ENCODE measurements at regions not wholly inside any gene's neighbourhood (a gene's known extent, or its start where the extent isn't known, plus 50 kb on each side); places are given as distances from the start of the nearest gene placed in this dataset.

DNA sequence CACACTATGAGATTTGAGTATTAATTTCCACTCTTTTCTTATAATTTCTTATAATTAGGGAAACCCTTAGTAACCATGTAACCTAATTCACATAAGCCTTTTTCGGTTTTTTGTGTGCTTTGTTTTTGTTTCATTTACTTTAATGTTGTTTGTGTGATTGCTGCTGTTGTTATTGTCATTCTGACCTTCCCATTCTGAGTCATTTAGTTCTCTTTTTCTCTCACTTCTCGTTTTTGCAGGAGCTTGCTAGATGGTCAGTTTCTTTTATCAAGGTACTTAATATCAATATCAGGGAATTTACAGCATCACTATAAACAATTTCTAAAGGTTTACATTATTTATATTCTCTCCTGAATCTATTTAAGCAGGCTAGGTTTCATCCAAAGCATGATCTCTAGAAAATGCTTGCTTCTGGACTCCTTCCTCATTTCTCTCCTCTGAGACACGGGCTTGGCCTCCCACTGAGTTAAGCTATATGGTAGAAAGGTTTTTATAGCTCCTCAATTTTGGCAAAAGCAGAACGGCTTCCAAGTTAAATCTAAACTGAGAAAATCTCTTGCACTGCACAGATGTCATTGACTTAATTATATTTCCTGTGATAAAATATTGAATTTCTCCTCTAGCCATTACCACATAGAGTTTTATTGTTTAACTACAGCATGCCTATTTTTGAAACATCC, 534.2 kb downstream of the NSUN3 start:
- no peak overlapping the region for H3K4me3 Mint-ChIP-seq
- H3K4me3 ChIP-seq (ENCODE audit: low read length): no peak overlapping the region
- TF ChIP-seq, protein P1, sequence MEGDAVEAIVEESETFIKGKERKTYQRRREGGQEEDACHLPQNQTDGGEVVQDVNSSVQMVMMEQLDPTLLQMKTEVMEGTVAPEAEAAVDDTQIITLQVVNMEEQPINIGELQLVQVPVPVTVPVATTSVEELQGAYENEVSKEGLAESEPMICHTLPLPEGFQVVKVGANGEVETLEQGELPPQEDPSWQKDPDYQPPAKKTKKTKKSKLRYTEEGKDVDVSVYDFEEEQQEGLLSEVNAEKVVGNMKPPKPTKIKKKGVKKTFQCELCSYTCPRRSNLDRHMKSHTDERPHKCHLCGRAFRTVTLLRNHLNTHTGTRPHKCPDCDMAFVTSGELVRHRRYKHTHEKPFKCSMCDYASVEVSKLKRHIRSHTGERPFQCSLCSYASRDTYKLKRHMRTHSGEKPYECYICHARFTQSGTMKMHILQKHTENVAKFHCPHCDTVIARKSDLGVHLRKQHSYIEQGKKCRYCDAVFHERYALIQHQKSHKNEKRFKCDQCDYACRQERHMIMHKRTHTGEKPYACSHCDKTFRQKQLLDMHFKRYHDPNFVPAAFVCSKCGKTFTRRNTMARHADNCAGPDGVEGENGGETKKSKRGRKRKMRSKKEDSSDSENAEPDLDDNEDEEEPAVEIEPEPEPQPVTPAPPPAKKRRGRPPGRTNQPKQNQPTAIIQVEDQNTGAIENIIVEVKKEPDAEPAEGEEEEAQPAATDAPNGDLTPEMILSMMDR (IDR thresholded peaks at IDR 0.05): no peak
- ATAC-seq: no peak
- no peaks in the 10 kb centered on the region for H3K4me1 Mint-ChIP-seq
- no peak for DNase-seq
- H3K4me1 ChIP-seq (ENCODE audit: control insufficient read depth, insufficient read depth, low read length): no peaks in the 10 kb centered on the region
- no peak overlapping the region for H3K27ac Mint-ChIP-seq
- no peaks in the 10 kb centered on the region for H3K9me3 ChIP-seq (ENCODE audit: control insufficient read depth, insufficient read depth, low read length)
- no CpG with 5 or more reads among the region's 4 CpGs for WGBS (ENCODE audit: insufficient coverage)
- no peak overlapping the region for H3K27ac ChIP-seq (ENCODE audit: low read length)
- H3K9me3 Mint-ChIP-seq: peaks cover 8 to 15% of the 10 kb centered on the region in 2 donors
- H3K27me3 ChIP-seq (ENCODE audit: control insufficient read depth, insufficient read depth, low read length): no peaks in the 10 kb centered on the region
- intact Hi-C loops (cut with micrococcal nuclease): no loop called here
- no peaks in the 10 kb centered on the region for H3K36me3 ChIP-seq (ENCODE audit: control insufficient read depth, insufficient read depth, low read length)
- H3K36me3 Mint-ChIP-seq: no peaks in the 10 kb centered on the region
- no peaks in the 10 kb centered on the region for H3K27me3 Mint-ChIP-seq (ENCODE audit: low read depth in 2 of 2)

DNA sequence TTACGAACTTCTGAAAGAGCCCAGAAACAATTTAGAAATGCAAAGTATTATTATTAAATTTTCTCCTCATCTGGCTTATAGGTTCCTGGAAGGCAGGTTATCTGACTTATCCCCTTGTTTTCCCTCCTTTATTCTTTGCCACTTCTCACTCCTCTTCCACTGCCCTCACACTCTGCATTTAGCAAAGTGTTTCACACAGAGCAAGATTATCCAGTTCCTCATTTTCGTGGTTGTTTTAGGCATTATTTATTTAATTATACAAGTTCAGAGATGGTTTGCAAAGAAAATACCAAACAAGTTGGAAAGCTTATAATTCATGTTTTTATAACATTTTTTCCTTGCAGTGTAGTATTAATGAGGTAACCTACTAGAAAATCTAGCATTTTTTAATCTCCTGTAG, 544.9 kb downstream of the NSUN3 start:
- Mint-ChIP-seq H3K4me3 (no peak overlapping the region), H3K9me3 (peaks cover 3 to 12% of the 10 kb centered on the region in 2 donors), H3K27me3 (ENCODE audit: low read depth in 2 of 2) (no peaks in the 10 kb centered on the region), H3K27ac (no peak overlapping the region), H3K36me3 (no peaks in the 10 kb centered on the region), H3K4me1 (no peaks in the 10 kb centered on the region)
- WGBS (ENCODE audit: insufficient coverage): no CpG with 5 or more reads among the region's 2 CpGs
- ATAC-seq (no peak), DNase-seq (no peak)
- intact Hi-C loops (cut with micrococcal nuclease): no loop called here
- no peaks in the 10 kb centered on the region for H3K4me1 ChIP-seq (ENCODE audit: control insufficient read depth, insufficient read depth, low read length)
- no peak overlapping the region for H3K4me3 ChIP-seq (ENCODE audit: low read length)
- no peaks in the 10 kb centered on the region for H3K36me3 ChIP-seq (ENCODE audit: control insufficient read depth, insufficient read depth, low read length)
- H3K27ac ChIP-seq (ENCODE audit: low read length): no peak overlapping the region
- TF ChIP-seq, protein P1 (IDR thresholded peaks at IDR 0.05): no peak
- H3K27me3 ChIP-seq (ENCODE audit: control insufficient read depth, insufficient read depth, low read length): no peaks in the 10 kb centered on the region
- no peaks in the 10 kb centered on the region for H3K9me3 ChIP-seq (ENCODE audit: control insufficient read depth, insufficient read depth, low read length)

DNA sequence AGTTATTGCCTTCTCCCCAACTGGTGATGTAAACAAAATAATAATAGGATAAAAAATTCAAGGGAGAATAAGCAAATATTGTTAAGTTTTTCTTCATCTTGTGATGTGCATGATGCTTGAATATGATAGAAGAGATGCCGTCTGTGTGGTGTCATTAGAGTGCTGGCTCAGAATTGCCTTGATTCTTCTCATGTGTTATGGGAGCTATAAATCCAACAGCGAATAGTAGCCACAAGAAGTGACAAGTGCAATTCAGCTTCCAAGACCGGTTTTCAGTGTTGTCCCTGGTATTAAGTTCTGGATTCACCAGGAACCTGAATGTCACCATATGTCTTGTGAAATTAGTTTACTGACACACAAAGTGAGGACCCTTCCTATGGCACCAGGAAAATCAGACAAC, 547.0 kb downstream of the NSUN3 start:
- Mint-ChIP-seq H3K4me1 (no peaks in the 10 kb centered on the region), H3K27me3 (ENCODE audit: low read depth in 2 of 2) (no peaks in the 10 kb centered on the region), H3K27ac (no peak overlapping the region), H3K36me3 (no peaks in the 10 kb centered on the region), H3K9me3 (peaks cover 3 to 16% of the 10 kb centered on the region in 2 donors), H3K4me3 (no peak overlapping the region)
- ATAC-seq (no peak), DNase-seq (no peak)
- Histone ChIP-seq H3K27me3 (ENCODE audit: control insufficient read depth, insufficient read depth, low read length) (no peaks in the 10 kb centered on the region), H3K27ac (ENCODE audit: low read length) (no peak overlapping the region), H3K9me3 (ENCODE audit: control insufficient read depth, insufficient read depth, low read length) (no peaks in the 10 kb centered on the region), H3K4me3 (ENCODE audit: low read length) (no peak overlapping the region), H3K36me3 (ENCODE audit: control insufficient read depth, insufficient read depth, low read length) (no peaks in the 10 kb centered on the region), H3K4me1 (ENCODE audit: control insufficient read depth, insufficient read depth, low read length) (no peaks in the 10 kb centered on the region)
- intact Hi-C loops (cut with micrococcal nuclease): no loop called here
- TF ChIP-seq, protein P1 (IDR thresholded peaks at IDR 0.05): no peak
- WGBS (ENCODE audit: insufficient coverage): 95% methylated on average over 3 of the region's 3 CpGs

DNA sequence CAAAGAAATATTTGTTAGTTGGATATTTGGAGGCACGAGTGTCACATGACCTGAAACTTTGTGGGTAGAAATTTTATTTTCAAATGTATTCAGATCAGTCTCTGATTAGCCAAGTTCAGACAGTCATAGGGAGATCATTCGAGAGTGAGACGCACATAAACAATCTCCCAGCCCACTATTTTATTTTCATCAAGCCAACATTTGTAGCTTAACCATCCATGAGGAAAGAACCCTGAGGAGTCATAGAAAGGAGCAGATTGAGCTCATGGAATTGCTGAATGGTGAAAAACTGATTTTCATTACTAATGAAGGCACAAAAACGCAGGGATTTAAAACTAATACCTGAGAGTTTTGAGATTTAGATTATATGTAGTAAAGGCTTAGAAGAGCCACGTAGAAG, 548.7 kb downstream of the NSUN3 start:
- Mint-ChIP-seq H3K4me3 (no peak overlapping the region), H3K36me3 (no peaks in the 10 kb centered on the region), H3K4me1 (no peaks in the 10 kb centered on the region), H3K27ac (no peak overlapping the region), H3K27me3 (ENCODE audit: low read depth in 2 of 2) (no peaks in the 10 kb centered on the region), H3K9me3 (peaks cover 3 to 13% of the 10 kb centered on the region in 2 donors)
- 84% methylated on average over 3 of the region's 5 CpGs for WGBS (ENCODE audit: insufficient coverage)
- H3K27ac ChIP-seq (ENCODE audit: low read length): no peak overlapping the region
- no peaks in the 10 kb centered on the region for H3K36me3 ChIP-seq (ENCODE audit: control insufficient read depth, insufficient read depth, low read length)
- no peaks in the 10 kb centered on the region for H3K27me3 ChIP-seq (ENCODE audit: control insufficient read depth, insufficient read depth, low read length)
- TF ChIP-seq, protein P1 (IDR thresholded peaks at IDR 0.05): no peak
- intact Hi-C loops (cut with micrococcal nuclease): no loop called here
- H3K9me3 ChIP-seq (ENCODE audit: control insufficient read depth, insufficient read depth, low read length): no peaks in the 10 kb centered on the region
- DNase-seq (no peak), ATAC-seq (no peak)
- H3K4me1 ChIP-seq (ENCODE audit: control insufficient read depth, insufficient read depth, low read length): no peaks in the 10 kb centered on the region
- no peak overlapping the region for H3K4me3 ChIP-seq (ENCODE audit: low read length)

Data from natural killer cell (primary cell).